GM21529 (cell line): ENCODE measurements at regions not wholly inside any gene's neighbourhood (a gene's known extent, or its start where the extent isn't known, plus 50 kb on each side); places are given as distances from the start of the nearest gene placed in this dataset.
"Not testable (repeated sequence)": the region's sequence is repeated elsewhere in the genome, so short reads cannot be mapped to it uniquely, and the experiment has no call there.

Experiments used
- ATAC-seq: cut with Tn5 transposase; IDR thresholded peaks from one replicate; pipeline ENCODE4 v1.9.1; 2021; ENCODE audit not compliant: unreplicated experiment

- ATAC-seq: no peak
Observed at GRCh38 chr2:7736646-7737305, 819.6 kb downstream of the RNF144A start.

- ATAC-seq: no peak
Observed at GRCh38 chr2:7738596-7738995, 821.4 kb downstream of the RNF144A start.

GRCh38 chr2:7740114-7740513 lies 822.9 kb downstream of the RNF144A start:
- no peak for ATAC-seq

GRCh38 chr2:7742301-7742700 lies 825.1 kb downstream of the RNF144A start:
- no peak for ATAC-seq

GRCh38 chr2:7744827-7745226 lies 827.6 kb downstream of the RNF144A start:
- no peak for ATAC-seq

- no peak for ATAC-seq
Observed at GRCh38 chr2:7745369-7745768, 828.2 kb downstream of the RNF144A start.

DNA sequence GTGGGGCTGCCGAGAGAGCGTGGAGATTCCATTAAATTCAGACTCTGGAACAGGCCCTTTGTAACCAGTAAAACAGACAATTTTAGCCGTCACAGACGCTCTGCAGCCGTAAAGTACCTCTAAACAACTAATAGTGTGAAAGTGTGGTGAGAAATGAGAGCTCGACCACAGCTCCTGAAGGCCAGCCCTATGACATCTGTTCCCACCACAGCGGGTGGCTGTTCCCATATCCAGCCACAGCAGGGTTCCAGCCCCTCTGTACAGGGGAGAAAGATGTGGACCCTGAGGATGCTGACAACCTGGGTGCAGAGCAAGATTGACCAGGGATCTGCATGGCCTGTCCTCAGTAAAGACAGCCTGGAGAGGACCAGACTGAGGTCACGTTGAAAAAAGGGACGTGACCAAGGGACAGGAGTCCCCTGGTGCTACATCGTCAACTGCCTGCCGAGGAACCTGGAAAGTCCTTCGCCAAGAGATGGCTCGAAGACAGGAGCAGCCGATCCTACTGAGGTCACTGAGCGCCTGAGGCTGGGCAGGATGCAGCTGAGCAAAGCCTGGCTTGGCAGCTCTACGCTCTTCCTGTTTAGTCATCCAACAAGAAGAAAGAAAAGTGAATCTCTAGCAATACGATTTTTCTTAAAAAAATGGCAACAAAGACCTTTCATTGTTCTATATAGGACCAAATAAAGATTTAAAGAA lies 831.7 kb downstream of the RNF144A start:
- no peak for ATAC-seq

DNA sequence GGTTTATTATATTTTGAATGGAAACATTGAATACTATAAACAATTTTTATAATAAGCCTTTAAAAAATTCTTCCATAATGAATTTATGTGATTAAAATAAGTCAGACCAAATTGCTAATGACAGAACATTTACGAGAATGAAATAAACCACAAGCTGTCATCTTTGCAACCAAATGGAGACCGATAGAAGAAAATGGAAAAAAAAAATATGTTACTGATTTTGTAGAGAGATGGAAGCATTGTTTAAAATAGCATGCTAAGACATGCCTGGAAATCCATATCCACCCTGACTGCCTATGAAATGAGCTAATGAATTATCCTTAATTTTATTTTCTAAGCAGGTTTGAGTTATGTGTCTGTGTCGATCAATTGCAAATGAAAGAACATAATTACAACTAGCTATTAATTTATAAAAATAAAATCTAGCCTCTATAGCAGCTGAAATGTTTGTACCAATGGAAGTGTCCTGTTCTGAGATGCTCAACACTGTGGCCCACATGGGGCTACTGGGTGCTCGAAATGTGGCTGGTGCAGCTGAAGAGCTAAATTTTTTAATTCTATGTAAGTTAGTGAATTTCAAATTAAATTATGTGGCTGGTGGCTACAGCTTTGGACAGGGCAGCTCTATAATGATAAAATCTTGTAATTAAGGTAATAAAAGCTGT lies 832.8 kb downstream of the RNF144A start:
- no peak for ATAC-seq

DNA sequence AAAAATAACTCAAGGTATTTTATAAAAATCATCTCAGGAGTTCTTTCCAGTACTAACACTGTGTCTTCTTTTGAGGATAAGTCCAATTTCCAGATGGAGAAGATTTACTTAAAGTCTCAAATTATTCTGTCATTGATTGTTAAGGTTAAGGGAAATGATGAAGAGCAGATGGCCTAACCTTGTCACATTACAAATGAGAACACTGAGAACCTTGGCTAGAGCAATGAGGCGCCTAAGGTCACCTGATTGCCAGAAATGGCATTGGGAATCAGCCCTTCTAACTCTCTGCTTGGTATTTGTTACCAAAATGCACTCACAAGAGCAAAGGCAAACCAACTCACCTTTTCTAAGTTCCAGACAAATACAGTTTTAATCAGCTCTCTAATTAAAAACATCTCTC lies 835.1 kb downstream of the RNF144A start:
- ATAC-seq: no peak

- ATAC-seq: no peak
Observed at GRCh38 chr2:7753777-7754176, 836.6 kb downstream of the RNF144A start.

GRCh38 chr2:7755879-7756278 lies 838.7 kb downstream of the RNF144A start:
- ATAC-seq: no peak

DNA sequence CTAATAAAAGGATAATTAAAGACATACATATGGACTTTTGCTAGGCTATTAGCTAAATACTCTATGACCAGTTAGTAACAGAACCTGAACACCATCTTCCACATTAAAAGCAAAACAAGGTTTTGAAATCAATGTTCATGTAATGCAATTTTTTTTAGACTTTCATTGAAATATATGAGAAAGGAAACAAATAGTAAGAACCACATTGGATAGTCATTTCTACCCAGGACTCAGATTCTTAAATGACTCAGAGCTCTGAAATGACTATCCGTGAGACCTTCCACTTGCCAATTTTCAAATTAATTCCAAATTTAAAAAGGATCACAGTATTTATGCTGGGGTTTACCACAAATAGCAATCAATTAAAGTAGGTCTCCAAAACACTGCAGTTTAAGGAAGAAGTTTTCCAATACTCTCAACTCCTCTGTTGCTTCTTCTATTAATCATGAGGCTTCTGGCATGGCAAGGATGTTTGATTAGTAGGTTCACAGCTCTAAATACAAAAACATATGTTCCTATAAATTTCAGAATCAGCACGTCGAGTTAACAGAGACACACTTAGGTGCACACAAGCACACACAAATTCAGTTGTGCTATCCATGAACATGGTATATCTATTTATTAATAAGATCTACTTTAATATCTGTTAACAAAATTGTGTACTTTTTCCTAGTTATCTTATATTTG lies 841.0 kb downstream of the RNF144A start:
- peak; percentile 83 for ATAC-seq

DNA sequence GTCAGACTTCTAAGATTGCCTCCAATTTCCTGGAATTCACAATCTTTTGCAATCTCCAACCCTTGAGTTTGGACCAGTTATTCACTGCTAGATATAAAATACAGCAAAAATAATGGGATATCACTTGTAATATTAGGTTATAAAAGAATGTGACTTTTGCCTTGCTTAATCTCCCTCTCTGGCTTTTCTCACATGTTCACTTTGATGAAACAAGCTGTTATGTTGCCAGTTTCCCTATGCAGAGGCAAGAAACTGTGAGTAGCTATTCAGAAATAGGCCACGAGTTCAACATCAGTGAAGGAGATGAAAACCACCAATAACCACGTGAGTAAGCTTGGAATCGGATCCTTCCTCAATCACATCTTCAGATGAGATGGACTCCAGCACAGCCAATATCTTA lies 842.7 kb downstream of the RNF144A start:
- ATAC-seq: no peak

DNA sequence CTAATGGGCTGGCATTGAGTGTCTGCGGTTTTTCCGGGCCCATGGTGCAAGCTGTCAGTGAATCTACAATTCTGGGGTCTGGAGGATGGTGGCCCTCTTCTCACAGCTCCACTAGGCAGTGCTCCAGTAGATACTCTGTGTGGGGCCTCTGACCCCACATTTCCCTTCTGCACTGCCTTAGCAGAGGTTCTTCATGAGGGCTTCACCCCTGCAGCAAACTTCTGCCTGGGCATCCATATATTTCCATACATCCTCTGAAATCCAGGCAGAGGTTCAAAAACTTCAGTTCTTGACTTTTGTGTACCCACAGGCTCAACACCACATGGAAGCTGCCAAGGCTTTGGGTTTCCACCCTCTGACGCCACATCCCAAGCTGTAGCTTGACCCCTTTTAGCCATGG lies 846.2 kb downstream of the RNF144A start:
- not testable (repeated sequence) for ATAC-seq

- ATAC-seq: no peak
Observed at GRCh38 chr2:7765236-7765635, 848.0 kb downstream of the RNF144A start.

GRCh38 chr2:7766088-7766722 lies 849.0 kb downstream of the RNF144A start:
- ATAC-seq: no peak

DNA sequence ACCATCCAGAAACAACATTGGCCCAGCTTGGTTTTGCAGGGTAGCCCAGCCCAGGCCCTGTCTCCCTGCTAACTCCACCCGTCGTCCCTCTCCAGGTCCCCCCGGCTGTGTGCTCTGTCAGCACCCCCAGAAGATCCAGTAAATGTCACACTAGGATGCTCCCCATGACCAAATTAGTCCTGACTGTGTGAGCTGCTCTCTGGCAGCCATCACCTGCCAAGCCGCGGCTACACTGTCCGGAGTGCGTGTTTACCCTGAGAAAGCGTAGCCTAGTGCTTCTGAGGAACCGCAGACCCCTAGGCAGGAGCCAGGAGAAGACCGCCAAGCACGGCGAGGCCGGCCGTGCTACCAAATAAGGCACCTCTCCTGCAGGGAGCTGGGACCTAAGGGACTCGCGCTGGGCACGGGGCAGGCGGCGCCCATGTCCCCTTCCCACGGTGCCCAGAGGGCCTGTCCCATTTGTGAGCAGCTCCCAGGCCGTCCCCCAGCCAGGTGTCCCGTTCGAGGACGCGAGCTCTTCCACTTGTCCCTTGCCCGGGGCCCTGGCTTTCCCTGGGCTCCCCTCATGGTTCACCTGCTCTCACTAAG lies 849.9 kb downstream of the RNF144A start:
- ATAC-seq: no peak

DNA sequence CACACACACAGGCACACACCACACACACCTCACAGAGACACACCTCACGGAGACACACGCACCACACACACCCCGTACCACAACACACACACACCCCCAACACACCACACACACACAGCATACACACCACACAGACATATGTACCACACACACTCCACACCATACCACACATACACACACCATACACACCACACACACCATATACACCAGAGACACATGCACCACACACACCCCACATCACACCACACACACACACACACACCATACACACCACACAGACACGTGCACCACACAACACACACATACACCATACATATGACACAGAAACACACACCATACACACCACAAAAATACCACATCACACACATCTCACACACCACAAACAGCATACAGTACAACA lies 850.7 kb downstream of the RNF144A start:
- no peak for ATAC-seq

DNA sequence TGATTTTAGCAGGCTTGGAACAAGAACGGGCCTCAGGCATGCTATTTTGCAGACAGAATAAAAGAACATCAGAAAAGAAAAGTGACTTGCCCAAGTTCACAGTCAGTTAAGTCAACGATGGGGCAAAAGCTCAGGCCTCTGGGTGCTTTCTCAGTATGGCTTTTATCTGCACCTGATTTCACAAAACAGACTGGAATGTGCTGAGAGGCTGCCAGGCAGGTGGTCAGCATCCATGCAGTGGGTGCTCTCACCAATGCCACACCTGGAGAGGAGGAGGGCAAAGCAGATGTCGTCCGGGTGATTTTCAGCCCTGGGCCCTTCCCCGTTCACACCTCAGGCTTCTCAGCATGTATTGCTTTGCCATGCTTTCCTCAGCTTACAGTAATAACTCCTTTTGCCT lies 854.6 kb downstream of the RNF144A start:
- no peak for ATAC-seq

DNA sequence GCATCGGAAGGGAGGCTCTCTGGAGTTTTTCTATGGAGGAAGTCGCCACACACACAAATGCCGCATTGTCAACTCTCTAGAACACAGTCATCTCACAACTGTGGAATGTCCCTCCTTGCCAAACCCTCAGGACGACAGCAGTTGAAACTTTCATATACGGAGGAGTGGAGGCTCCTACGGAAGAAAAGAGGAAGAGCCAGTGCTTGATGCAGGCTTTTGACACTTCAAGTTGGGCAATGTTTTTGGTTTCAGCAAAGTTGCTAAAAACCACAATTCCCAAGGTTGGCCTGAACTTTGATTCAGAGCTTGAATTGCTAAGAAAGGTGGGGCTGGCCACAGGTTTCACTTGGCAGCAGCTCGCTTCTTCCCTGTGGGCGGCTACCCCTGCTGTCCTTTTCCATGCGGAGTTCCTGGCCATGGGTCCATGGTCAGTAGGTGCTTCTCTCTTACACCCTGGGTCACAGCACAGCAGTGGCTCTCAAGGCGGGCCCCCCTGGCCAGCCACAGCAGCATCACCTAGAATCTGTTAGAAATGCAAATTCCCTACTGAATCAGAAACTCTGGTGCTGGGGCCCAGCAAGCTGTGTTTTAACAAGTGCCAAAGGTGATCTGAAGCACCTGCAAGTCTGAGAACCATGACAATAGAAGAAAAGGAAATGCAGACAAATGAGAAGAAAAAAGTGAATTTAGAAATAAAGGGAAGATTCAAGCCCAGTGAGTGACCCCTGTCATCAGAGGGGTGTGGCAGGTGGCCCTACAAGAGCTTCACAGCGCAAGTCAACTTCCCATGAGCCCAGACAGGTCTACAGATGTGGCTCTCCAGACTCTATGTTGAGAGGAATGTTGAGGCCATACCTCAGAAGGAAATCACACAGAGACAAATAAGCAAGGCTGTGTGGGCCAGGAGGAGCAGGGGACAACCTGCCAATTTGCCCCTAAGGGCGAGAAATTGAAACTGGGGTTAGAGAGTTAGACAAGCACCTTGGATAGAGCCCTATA lies 856.4 kb downstream of the RNF144A start:
- ATAC-seq: peak; percentile 80
